ENCODE measurements at regions not wholly inside any gene's neighbourhood (a gene's known extent, or its start where the extent isn't known, plus 50 kb on each side); places are given as distances from the start of the nearest gene placed in this dataset.
"Not testable (repeated sequence)": the region's sequence is repeated elsewhere in the genome, so short reads cannot be mapped to it uniquely, and the experiment has no call there.

DNA sequence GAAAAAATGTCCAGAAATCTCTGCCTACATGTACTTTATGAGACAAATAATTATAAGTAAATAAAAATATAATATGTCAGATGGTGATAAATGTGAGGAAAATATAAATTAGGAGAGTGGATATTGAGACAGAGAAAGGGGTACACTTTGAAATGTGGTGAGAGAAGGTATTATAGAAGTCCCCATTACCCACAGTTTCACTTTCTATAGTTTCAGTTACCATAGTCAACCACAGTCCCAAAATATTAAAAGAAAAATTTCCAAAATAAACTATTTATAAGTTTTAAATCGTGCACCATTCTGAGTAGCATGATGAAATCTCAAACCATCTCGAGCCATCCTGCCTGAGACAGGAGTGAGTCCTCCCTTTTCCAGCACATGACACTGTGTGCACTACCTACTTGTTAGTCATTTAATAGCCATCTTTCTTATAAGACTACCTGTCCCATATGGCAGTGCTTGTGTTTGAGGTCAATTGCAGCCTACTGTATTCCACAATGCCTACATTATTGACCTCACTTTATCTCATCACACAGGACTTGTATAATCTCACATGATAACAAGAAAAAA lies 653.7 kb downstream of the DACH1 start:
- no peak for DNase-seq

DNA sequence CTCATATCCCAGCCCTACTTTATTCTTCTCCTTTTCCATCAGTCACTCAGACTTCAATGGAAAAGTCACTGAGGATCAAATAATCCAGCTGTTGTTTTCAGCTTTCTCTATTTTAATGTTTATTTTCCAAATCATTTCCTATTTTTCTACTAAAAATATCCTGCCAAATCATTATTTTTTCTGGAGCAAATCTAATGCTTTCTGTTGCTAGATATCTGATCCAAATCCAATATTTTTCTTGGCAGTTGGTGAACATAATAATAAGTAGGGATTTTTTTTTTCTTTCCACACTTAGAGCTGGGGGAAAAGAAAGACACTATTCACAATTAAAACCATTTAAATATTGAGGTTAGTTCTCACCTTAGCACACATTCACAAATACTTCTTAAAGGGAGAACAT lies 656.1 kb downstream of the DACH1 start:
- DNase-seq: no peak

DNA sequence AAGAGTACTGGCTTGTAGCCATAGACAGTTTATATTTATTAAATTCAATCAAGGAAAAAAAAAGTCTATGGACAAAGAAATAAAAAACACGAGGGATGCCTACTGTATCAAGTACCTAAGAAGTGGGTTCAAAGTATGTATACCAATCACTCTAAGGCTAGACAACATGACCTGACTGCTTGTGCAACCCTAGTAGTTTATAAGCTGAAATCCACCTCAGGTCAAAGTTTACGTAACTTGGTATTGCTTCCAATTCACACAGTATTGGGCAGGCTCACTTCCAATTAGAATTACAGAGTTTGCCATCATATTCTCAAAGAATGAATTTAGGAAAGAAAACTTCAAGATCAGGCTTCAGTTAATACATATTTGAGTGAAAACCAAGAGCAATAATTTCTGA lies 657.8 kb downstream of the DACH1 start:
- no peak for DNase-seq

DNA sequence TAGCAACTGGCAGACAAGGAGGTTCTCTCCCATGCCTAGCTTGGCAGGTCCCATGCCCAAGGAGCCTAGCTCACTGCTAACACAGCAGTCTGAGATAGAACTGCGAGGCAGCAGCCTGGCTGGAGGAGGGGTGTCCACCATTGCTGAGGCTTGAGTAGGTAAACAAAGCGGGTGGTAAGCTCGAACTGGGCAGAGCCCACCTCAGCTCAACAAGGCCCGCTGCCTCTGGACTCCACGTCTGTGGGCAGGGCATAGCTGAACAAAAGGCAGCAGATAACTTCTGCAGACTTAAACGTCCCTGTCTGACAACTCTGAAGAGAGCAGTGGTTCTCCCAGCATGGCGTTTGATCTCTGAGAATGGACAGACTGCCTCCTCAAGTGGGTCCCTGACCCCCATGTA lies 682.4 kb downstream of the DACH1 start:
- DNase-seq: not testable (repeated sequence)

DNA sequence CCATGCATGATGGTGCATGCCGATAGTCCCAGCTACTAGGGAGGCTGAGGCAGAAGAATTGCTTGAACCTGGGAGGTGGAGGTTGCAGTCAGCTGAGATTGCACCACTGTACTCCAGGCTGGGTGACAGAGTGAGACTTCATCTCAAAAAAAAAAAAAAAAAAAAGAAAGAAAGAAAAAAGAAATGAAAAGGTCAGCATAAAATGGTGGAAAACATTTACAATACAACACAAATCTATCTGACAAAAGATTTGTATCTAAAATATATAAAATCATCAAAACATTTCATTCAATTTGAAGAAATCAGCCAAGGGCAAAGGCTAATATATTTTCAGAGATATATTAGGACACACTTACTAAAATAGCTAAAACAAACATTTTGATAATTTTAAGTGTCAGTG lies 683.7 kb downstream of the DACH1 start:
- DNase-seq: not testable (repeated sequence)

DNA sequence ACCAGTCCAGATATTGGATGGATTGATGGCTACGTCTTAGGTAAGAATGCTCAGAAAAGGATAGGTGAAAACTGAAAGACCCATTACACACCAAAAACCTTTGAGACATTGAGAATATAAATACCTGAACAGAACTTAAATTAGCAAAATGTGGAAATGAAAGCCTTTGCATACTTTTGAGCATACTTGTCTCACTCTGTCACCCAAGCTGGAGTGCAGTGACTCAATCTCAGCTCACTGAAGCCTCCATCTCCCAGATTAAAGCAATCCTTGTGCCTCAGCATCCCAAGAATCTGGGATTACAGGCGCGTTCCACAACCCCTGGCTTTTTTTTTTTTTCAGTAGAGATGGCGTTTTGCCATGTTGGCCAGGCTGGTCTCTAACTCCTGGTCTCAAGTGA lies 695.3 kb downstream of the DACH1 start:
- no peak for DNase-seq

DNA sequence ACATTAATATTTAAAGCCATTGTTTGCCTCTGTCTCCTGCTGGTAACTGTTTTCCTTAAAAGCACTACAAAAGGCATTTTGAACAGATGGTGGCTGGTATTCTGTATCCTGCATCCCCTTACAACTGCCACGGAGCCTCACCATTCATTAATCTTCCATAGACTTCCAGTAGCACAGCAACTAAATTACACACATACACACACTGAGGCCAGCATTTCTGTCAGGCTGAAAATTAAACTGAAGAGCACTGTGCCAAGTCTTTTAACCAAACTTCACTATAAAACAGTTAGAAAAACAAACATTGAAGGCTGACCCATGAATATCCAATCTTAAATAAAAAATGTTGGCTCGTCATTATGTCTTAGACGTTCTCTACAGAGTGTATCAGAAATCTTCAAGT lies 697.8 kb downstream of the DACH1 start:
- DNase-seq: no peak

DNA sequence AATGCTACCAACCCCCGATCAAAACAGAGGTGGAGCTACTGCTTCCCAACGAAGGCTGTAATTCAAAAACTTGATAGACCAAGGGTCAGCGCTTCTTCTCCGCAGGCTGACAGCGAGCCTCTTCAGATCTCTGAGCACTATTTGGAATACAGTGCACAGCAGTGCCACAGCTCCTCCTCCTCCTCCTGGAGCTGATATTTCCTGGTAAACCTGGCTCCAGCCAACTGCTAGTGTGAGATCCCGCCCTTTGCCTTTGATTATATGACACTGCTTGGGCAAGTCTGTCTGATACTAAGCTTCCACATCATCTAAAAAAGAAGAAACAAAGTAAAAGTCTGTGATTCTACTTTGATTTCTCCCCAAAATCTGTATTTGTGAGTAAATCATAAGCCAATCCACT lies 710.5 kb downstream of the DACH1 start:
- DNase-seq: no peak

DNA sequence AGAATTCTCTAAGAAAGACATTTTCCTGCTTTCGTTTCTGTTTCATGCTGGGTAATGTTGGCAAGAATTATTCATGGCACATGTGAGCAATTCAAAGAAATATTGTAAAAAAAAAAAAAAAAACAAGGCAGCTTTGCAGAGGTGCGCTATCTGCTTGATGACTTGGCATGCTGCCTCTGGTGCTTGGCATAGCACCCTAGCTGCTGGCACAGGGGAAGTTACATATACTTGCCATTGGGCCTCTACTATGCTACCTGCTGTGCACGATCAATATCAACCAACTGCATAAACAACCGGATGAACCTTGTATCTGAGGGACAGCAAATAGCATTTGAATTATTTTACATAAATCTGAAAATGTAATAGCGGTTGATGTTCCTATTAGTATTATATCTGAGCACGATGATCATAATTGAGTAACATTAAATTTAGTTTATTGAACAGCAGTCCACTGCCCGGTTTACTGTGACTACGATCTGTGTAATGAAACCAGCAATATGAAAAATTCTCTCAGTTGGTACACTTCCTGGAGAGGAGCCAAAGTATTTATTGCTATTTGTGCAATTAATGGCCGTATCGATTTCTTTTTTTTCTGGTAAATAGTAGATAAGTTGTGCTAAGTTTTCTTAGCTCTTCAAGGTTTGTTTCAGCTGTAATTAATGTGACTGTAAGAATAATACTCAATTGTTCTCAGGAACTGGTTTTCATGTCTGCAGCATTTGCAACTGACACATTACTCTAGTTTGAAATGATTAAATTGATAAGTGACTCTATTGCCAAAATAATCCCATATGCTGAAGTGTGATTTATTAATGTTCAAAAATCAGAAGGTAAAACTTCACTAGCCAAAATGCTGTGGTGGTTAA lies 717.3 kb downstream of the DACH1 start:
- DNase-seq: no peak

DNA sequence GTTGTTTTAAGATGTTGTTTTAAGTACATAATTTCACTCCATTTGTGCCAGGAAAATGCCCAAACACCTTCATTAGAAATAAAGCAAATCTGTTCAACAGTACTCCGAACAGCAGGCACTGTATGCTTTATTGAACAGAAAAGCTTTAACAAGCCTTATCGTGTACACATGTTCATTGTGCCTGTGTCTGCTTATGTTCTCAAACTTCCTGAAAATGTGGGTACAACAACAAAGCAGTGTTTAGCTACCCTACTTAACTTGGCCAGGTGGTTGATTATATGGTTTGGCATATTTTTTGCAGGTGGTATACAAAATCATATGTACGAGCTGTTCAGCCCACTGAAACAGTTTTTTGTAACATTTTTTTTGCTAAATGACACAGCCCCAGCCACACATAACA lies 718.0 kb downstream of the DACH1 start:
- no peak for DNase-seq

DNA sequence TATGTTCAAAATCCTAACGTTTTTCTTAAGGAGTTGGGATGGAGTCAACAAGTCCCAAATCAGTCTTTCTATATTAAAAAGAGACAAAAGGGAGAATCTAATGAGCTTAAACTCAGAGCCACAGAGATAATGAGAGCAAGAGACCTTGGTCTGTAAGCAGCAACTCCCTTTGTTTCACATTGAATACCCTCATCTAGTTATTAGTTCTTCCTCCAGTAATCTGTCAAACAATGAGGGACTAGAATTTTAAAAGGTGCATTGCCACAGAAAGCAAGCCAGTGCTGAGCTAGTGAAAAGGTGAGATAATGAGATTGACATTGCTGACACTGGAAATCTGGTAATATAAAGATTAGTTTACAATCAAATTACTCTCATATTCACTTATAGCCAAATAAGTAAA lies 718.6 kb downstream of the DACH1 start:
- no peak for DNase-seq

DNA sequence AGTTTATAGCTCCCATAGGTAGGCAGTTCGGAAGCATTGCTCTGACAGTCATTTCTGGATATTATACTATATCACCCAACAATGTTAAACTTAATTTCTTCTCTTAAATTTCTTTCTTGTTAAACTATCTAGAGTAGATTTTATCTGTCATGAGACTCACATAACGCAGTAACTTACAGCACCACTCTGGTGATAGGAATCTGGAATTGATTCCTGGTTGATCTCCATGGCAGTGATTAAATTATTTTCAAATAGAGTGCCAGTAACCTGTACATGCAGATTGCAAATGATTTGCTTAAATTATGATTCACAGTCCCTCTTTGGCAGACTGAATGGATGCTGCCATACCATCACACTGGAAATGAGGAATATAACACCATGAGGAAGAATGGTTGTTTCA lies 722.1 kb downstream of the DACH1 start:
- no peak for DNase-seq

DNA sequence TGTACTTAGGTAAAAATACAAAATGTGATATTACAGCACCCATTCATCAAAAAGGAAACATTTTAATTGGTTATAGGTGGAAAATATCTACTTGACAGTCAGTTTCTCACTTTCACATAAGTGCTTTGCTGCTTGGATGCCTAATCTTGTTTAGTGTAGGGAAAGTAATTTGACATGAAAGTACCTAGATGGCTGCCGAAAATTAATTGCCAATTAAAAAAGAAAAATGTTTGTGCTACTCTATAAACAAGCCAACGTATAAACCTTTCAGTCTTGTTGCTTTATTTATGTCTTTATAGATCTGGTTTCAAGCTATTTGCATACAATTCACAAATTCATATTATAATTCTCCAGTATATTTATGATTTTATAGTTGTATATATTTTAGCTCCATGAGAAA lies 729.9 kb downstream of the DACH1 start:
- DNase-seq: no peak

DNA sequence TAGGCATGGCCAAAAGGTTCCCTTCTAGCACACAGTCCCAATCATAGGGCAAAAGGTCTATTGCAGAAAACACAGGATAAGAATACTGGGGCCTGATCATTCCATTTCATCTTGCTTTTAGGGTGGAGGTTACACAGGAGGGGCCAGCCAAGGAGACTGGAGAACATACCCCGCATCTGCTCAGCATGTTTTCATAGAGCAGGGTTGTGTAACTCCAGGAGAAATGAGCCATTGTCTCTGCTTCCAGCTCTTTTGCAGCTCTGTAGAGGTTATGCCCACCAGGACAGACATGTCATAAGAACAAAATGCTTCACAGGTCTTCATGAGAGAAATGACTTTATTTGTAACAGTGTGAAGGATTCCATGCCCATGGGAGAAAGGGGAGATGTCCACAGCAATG lies 742.8 kb downstream of the DACH1 start:
- DNase-seq: no peak

DNA sequence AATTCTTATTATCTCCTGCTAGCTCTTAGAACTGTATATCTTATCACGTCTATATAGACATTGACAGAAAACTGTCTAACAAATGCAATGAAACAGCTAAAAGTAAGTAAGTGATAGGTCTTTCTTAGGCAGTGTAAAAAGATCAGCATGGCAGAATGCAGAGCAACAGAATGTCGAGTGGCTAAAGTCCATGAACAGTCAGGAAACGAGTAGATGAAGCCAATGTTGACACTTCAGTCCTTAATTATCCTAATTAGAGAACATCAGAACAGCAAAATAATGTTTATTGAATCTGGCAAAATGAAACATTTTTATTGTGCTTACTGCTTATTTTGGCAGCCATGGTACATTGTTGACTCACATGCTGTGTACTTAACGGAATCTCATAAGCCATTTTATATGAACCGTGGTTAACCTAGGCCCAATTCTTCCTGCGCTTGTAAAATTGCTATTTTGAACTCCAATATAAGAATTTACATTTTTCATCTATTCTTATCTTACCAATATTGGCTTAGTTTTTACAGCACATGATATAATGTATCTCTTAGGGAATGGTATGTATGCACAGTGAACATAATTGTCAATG lies 748.1 kb downstream of the DACH1 start:
- DNase-seq: no peak

DNA sequence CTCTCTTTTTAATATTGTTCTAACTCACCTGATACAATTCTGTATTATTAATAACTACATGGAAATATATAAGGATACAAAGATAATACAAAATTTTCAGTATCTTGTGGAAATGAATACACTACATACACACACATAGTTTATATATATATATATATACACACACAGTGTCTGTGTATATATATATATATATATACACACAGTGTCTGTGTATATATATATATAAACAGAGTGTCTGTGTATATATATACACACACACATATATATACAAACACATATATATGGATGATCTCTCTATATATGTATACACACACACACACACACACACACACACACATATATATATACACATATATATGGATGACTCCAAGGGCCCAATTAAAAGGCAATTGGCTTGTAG lies 749.1 kb downstream of the DACH1 start:
- DNase-seq: no peak

DNA sequence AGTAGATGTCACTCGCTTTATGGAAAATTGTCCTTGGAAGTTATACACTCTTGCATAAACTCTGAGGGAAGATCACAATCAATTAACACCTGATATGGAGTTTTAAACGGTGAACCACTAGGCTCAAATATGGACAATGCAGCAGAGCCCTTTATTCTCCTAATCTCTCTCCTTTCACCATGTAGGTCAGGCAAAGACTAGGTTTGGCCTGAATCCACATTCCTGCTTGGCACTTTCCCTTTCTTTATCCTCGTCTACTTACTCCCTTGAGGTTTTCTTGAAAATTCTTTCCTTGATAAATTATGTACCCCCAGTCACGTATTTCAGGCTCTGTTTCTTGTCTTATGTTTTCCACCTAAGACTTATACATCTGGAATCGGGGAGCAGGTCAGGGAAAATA lies 751.7 kb downstream of the DACH1 start:
- no peak for DNase-seq

DNA sequence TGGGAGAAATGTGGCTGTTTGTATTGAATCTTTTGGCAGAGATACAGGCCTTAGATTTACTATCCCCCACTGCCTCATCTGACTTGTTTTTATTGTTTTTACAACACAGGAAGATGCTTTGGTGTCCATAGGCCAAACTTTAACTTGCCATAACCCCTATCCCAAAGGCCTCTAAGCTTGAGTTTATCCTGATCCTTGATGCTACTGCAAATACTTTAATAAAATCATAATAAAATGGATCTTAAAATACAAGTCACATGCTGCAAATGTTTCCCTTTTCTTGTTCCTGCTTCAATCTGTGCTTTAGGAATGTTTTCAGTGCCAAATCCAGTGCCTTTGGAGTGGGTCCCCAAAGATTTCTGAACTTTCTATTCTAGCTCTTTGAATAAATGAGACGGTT lies 770.6 kb downstream of the DACH1 start:
- no peak for DNase-seq

DNA sequence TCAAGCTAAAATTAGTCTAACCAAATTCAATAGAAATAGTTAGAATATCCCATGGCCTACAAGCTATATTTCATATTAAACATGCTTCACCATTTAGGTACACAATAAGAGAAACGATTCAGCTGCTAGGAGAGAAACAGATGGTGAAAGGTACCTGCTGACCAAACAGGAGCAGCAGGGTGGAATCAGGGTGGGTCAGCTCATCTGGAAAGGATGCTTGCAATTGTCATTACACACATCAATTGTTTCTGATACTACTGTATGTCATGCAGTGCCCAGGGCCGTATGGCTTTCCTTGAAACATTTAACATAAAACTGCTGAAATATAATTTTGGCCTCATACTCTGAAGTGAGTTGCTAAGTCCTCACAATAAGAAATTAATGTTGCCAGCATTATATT lies 776.0 kb downstream of the DACH1 start:
- DNase-seq: no peak

DNA sequence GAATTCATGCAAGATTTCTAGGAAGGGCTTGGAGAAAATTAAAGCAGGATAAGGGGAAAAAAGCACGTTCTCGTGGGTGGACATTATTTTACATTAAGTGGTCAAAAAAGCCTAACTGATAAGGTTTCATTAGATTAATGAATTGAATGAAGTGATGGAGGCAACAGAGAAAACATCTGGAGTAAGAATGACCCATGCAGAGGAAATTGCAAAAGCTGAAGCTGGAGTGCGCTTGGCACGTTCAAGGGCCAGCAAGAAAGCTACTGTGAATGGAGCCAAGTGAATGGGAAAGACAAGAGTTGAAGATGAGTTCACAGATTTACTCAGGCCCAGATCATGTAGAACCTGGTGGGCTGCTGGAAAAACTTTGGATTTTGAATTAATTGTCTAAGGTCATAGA lies 777.9 kb downstream of the DACH1 start:
- no peak for DNase-seq

DNA sequence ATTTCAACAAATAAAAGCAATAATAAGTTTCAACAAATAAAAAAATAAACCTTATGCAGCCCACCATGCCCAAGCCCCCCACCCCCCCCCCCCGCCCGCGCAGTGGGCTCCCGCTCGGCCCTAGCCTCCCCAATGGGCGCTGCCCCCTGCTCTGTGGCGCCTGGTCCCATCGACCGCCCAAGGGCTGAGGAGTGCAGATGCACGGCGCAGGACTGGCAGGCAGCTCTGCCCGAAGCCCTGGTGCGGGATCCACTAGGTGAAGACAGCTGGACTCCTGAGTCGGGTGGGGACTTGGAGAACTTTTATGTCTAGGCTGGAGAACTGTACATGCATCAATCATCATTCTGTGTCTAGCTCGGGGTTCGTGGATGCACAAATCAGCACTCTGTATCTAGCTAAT lies 779.6 kb downstream of the DACH1 start:
- no peak for DNase-seq

DNA sequence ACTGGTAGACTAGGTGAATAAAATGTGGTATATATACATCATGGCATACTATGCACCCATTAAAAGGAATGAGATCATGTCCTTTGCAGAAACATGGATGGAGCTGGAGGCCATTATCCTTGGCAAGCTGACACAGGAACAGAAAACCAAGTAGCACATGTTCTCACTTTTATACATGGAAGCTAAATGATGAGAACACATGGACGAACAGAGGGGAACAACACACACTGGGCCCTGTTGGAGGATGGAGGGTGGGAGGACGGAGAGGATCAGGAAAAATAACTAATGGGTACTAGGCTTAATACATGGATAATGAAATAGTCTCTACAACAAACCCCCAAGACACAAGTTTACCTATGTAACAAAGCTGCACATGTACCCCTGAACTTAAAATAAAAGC lies 780.0 kb downstream of the DACH1 start:
- no peak for DNase-seq

DNA sequence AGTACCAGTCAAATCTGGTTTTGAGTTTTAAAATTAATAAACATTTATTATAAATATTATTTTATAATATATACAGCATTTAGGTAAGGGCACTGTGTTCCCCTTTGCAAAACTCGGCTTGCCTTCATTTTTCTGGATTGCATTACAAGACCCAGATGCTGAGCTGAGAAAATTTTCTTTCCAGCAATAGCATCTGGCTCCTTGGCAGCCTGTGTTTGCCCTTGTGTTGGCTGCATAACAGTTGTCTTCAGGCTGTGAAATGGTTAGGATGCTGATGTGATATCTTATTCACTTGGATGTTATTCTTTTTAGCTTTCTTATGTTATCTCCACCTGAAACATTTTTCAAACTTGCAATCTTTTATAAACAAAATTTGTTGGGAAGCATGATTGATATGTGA lies 784.4 kb downstream of the DACH1 start:
- DNase-seq: no peak

DNA sequence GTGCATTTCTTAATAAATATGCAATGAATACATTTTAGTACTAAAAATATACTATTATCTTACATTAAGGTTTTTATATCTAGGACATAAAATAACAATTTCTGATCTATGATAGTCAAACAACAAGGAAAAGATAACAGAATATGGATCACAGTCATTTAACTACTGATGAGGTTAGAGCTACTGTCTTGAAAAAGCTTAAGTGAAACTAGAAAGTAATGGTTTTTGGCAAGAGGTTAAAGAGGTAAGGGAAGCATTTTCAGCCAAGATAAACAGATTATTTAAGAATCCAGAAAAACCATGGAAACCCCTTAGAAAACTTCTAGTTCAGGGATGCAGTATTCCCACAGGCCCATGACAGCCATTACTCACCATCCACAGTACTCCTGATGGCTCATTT lies 787.4 kb downstream of the DACH1 start:
- no peak for DNase-seq

DNA sequence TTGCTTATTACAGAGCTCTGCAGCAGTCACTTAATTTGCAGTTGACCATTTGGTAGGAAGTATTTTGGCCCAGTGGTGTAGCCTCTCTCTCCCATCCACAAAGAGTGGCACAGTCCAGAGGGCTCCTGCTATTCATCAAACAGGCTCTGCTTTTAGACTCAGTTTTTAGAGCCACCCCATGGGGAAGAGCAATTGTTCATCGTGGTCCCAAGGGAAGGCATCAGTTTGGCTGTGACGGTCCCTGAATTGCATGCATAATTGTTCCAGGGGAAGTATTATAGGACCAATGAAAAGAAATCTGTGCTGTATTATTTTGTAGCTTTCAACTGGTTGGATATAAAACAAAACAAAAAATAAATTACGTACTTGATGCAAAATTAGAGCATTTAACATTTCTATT lies 799.0 kb downstream of the DACH1 start:
- no peak for DNase-seq

Data from activated CD8-positive, alpha-beta memory T cell treated with anti-CD3 and anti-CD28 coated beads for 24 hours (primary cell).